Central memory CD4-positive, alpha-beta T cell (primary cell): ENCODE measurements at regions not wholly inside any gene's neighbourhood (a gene's known extent, or its start where the extent isn't known, plus 50 kb on each side); places are given as distances from the start of the nearest gene placed in this dataset.
"Not testable (repeated sequence)": the region's sequence is repeated elsewhere in the genome, so short reads cannot be mapped to it uniquely, and the experiment has no call there.

Source experiments
- DNase-seq: peaks from one replicate; pipeline ENCODE4 v3.0.0; 2022

DNA sequence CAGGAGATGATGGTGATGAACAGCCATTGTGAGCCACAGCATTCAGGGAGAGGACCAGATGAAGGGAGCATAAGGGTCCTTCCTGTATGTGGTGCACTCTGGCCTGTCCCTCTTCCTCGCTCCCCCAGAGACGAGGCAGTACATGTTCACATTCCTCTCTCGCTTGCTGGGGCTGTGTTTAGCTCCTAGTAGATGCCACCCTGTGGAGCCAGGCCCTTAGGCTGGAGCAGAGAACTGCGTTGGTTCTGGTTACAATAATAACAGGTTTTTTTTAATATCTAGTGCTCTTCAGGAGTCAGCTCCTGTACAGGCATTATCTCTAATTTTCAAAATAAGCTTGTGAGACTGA is 171.1 kb upstream of the MYT1L start:
- no peak for DNase-seq

DNA sequence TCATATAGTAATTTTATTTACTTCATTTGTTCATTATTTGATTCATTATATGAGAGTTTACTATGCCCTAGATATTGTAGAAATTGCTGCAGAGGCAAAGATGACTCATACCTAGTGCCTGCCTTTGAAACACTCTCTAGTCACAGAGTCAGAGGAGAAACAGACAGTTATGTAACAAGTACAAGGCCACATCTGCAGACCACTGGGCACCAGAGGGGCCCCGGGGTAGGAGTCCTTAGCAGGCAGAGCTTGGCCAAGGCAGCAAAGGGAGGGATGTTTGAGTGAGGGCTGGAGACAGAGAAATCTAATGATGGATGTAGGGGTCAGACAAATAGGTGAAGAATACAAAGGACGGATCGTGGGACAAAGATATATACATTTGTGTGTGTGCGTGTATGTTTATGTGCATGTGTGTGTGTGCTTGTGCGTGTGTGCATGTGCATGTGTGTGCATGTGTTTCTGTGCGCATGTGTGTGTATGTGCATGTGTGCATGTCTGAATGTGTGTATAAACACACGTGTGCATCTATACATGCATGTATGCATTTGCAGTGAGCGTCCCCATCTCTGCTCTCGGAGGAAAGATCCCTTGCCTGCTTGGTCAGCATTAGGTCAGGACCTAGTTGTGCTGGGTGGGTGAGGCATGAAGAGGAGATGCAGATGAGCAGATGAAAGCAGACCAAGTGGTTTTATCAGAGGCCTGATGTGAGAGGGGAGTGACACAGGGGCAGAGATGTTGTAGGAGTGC is 170.6 kb upstream of the MYT1L start:
- DNase-seq = no peak

DNA sequence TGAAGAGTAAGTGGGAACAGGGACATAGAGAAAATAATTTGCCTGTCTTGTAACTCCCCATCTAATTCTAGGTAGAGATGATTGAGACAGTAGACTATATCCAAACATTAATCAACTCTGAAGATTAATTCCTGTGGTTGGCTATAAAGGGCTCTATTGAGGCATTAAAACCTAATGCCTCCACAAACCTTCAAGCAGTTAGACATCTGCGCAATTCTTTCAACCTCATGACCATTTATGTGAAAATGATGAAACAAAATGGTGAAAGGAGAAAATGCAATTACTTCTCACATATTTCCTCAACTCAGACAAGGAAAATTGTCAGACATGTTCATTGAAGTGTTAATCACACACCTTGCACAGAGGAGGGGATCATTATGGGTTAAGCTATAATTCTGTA is 164.5 kb upstream of the MYT1L start:
- no peak for DNase-seq

DNA sequence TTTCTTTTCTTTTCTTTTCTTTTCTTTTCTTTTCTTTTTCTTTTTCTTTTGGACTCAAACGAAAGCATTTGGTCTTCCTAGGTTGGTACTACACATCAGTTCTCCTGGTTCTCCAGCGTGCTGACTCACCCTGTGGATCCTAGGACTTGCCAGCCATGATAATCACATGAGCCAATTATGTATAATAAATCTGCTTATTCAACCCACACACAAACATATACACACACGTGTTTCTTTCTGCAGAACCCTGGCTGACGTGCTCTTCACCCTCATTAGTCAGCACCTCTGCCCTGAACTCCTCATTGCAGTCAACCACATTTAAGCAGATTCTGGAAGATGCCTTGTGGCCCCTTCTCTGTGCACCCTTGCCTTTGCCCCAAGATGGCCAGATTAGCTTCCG is 162.4 kb upstream of the MYT1L start:
- DNase-seq = no peak

DNA sequence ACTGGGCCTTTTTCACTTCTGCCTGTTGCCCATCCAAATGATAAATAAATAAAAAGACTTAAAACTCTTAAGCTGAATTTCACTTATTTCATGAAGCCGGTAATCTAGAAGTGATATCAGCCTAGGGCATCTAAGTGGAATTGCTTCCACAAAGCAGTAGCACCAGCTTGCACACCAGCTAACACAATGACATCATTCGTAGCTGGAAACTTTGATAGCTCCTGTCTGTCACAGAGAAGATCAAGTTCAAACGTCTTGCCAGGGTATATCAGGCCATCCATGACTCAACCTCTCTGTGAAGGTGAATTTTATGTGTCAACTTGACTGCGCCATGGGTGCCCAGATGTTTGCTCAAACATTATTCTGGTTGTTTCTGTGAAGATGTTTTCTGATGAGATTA is 161.7 kb upstream of the MYT1L start:
- DNase-seq = no peak

DNA sequence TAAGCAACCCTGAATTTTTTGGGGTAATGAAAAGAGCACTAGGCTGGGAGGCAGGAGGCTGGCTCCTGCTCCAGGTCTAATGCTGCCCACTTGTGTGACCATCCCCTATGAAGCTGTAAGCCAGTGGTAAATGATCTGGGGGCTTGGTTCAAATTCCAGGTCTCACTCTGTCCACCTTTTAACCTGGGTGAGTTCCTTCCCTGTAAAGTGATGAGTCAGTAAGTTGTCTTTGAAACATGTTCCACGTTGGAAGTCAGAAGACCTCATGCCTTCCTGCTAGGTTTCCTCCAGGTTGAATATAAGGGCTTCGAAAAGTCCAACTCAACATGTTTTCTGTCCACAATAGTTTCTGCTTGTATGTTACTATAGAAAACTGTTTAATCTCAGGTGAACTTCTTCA is 160.9 kb upstream of the MYT1L start:
- no peak for DNase-seq

DNA sequence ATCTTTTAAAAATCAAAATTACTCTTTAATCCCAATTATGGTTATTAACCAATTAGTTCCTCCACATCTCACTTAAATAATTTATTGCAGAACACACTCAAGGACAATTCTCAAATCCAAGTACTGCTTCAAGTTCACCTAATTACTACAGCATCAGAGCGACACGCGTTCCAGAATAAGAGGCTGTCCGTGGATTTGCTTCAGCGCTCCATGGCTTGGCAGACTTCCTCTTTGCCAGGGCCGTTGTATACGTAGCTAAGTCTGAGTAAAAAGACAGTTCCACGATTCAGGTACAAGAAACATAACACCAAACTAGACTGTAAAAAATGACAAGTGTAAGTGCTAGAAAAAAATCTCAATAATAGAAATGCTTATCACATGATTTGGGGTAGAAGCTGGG is 153.2 kb upstream of the MYT1L start:
- no peak for DNase-seq

DNA sequence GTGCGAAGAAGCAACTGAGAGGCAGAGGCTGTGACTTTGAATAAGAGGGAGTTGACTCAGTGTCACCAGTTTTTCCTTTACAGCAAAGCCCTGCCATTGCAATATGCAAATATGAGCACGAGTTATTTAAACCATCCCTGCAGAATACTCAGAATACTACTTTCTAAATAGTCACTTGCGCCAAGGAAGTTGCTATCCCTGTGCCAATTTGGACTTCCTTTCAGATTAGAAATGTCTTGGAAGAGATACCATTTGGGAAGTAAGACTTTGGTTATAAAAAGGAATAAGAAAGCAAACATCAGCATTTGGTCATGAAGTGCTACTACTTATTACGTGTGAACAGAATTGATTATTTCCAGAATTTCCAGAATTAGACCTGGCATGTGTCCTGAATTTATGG is 151.8 kb upstream of the MYT1L start:
- no peak for DNase-seq

DNA sequence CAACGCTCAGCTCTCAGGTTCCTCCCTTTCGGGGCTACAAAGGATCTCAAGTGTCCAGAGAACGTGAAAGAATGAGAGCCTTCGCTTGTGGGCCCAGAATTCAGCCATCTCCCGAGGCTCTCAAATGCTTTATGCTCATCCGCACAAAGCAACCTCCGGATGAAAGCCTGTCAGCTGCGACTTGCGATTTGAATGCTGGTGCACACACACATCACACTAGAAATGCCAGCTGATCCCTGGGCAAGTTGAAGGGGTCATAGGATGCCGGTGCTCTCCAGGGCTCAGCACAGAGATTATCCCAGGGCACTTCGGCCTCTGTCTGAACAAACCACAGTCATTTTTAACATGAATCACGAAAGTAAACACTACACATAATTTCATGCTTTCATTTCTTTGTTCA is 141.8 kb upstream of the MYT1L start:
- no peak for DNase-seq

DNA sequence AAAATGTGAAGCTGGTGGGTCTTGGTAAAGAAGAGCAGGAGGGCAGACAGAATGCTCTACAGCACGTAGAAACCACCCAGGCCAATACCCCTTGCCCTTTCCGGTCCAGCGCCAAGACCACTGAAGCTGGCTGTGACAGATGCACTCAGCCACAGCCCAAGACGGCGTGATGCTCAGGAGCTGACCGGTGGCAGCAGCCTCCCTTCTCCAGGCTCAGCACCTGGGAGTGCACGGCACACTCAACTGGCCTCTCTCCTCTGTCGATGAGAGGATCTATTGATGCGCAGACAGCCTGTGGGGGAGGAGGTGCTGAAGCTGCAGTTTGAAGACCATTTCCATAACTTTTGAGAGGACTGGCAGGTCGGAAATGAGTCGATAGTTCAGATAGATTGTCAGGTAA is 141.0 kb upstream of the MYT1L start:
- DNase-seq = no peak

DNA sequence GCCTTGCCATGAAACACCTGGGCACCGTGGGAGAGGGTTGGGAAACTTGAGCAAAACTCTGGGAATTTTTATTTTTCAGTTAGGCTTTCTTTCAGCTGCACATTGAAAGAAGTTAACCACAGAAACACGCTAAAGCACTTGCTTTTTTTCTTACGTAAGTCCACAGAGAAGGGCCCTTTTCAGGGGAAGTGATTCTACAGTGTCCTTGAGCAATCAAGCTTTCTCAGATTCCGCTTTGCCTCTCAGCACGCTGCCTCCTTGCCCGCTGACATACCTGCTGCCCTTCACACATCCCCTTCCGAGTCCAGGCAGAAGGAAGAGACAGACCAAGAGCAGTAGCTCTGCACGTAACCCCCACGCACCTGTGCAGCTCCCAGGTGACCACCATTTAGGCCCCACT is 135.5 kb upstream of the MYT1L start:
- DNase-seq = no peak

DNA sequence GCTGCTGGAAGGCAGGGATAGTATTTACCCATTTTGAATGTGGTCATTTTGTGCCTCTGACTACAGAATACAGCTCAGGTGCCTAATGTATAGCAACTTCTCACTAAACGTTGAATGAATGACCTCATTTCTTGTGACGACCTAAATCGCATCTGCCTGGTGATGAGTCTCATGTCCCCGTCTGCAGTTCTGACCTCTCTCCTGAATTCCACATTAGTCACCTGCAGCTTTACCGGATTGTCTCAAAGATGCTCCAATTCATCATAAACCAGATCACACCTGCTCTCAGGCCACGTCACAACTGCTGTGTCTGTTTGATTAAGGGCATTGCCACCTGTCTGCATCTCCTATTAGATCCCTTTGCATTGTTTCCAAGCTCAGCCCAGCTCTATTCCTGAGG is 133.6 kb upstream of the MYT1L start:
- DNase-seq = no peak

DNA sequence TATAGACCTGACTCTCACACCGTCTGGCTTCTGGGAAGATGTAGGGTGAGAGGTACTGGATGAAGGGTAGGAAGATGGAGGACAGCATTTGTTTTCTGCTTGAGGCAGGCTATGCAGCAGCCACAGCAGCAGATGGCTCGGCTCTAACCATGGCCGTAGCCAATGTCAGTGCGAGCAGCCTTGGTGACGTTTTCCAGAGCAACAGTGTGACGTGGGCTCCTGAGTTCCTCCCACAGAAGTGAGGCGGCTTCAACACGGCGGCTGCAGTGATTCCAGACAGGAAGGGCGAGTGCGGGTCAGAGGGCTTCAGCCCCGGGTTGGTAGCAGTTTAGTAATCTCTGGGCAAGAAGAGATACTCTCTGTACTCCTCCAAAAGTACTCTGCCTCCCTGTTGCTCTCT is 133.0 kb upstream of the MYT1L start:
- DNase-seq = no peak

DNA sequence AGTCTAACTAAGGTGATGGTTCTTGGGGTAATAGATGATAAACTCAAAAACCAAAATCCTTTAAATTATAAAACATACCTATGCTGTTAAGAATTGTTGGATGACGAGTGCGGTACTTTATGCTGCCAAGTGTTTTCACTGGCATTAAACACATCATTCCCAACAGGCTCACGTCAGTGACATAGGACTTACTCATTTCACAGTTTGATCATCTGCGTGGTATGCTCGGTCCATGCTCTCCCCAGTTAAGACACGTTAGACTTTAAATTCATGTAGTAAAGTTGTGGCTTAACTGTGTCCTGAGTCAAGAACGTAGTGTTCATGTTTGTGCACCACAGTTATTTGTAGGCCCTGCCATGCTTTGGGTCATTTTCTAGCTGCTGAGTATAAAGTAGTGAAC is 125.6 kb upstream of the MYT1L start:
- no peak for DNase-seq

DNA sequence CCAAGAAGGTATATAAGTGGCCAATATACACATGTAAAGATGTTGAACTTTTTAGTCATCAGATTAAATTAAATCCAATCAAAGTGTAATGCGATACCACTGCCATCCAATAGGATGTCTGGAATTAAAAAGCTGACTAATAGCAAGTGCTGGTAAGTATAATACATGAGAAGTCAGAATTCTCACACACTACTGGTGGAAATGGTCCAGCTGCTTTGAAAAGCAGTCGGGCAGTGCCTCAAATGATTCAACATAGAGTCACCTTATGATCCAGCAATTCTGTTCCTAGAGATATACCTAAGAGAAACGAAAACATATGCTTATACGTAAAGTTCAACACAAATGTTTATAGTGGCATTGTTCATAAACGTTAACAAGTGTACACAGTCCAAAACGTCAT is 124.1 kb upstream of the MYT1L start:
- DNase-seq = no peak

DNA sequence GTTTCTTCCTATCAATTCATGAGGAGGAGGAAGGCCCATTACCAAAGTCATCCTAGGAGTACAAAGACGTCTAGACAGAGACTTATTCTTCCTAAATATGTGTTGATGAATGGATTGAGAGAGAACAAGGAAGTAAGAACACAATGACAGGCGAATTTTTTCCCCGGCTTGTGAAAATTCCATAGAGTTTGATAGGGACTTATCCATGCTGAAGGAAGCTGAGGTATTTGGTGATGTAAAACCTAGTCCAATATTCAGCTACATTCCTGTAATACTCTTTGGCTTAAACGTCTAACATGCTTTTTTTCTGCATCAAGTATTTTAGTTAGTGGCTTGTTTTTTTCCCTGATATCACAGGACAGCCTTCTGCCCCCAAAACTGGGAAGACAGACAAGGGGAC is 121.9 kb upstream of the MYT1L start:
- DNase-seq = no peak

DNA sequence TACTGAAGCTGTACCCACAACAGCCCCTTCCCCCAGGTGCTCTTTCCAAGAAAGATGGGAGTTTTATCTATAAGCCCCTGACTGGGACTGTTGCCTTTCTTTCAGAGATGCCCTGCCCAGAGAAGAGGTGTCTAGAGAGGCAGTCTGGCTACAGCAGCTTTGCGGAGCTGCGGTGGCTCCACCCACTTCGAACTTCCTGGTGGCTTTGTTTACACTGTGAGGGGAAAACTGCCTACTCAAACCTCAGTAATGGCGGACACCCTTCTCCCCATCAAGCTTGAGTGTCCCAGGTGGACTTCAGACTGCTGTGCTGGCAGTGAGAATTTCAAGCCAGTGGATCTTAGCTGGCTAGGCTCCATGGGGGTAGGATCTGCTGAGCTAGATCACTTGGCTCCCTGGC is 120.2 kb upstream of the MYT1L start:
- not testable (repeated sequence) for DNase-seq

DNA sequence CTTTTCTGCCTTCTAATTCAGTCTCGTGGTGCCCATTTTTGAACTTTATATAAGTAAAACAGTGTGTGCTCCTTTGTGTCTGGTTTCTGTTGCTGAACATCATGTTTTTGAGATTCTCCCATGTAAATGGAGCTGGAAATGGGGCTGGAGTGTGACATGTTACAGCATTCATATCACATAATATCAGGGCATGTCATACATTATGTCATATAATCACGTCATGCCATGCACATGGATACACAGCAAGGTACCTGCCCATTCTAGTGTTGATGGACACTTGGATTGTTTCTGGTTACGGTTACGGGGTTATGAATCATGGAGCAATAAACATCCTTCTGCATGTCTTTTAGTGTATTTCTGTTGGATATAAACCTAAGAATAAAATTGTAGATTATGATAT is 117.1 kb upstream of the MYT1L start:
- DNase-seq = no peak

DNA sequence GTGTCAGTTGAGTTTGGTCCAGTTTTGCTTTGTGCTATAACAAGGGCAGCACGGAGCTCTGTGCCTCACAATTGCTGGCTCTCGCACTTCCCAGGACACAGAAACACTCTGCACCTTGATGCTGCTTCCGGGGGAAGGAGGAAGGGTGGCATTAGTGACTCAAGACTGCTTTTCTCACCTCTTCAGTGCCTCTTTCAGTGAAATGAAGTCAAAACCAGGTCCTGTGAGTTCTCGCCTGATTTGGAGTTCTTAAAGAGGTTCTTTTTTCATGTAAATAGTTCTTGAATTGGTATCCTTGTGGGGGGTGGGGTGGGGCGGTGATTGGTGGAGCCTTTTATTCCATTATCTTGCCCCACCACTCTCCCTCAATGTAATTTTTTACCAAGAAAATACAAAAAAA is 91.5 kb upstream of the MYT1L start:
- DNase-seq = no peak

DNA sequence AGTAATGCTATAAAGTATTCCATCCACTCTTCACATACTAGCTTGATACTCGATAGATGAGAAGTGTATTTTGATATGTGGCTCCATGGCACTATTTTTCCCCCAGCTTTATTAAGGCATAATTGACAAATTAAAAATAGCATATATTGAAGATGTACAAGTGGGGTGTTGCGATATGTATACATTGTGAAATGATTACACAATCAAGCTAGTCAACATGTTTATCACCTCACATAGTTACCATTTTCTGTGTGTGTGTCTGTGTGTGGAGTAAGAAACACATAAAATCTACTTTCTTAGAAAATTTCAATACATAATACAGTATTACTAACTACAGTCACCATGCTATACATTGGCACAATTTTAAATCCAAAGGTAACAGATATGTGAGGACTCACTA is 82.5 kb upstream of the MYT1L start:
- DNase-seq = no peak

DNA sequence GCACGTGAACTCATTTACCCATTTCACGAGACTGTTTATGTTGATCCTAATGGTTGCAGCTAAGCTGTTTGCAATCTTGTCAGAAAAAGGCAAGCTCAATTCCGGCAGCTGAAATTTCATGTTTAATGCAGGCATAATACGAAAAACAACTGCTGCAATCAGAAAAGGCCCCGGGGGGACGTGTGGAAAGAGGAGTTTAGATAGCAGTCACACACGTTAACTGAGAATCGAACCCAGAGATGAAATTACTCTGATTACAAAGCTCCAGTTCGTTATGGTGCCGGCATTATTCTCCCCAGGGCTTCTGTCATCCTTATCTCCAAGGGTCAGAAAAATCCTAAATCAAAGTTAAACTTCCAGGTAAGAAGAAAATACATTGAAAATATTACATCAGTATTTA is 79.9 kb upstream of the MYT1L start:
- DNase-seq = no peak

DNA sequence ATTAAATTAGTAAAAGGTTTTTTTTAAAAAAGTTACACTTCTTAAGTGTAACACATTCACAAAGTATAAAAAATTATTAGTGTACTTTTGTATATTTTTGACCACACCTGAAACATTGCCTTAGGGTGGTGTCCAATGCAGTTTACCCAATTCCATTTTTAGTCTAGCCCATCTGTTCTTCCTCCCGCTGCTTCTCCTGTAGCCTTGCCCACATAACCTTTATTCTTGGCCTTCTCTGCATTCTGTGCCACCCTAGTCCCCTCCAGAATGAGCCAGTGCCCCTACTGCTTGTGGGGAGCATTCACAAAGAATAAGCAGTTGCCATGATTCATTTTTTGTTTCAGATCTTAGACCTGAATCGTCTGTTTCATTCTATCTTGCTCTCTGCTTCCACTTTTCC is 78.4 kb upstream of the MYT1L start:
- DNase-seq = no peak

DNA sequence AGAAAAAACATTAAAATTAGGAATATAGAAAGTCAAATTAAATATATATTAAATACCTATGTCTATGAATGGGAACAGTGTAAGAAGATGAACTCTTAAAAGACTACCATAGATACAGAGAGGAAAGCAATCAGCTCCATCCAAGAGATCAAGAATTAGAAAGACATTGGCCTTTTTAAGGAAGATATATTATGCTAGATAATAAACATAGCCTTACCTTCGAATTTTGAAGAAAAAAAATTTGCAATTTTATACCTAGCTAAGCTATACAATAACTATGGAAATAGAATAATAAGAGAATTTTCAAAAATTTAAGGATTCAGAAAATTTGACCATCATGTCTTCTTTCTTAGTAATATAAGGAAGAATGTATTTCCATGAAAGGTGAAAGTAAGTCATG is 74.7 kb upstream of the MYT1L start:
- DNase-seq = no peak

DNA sequence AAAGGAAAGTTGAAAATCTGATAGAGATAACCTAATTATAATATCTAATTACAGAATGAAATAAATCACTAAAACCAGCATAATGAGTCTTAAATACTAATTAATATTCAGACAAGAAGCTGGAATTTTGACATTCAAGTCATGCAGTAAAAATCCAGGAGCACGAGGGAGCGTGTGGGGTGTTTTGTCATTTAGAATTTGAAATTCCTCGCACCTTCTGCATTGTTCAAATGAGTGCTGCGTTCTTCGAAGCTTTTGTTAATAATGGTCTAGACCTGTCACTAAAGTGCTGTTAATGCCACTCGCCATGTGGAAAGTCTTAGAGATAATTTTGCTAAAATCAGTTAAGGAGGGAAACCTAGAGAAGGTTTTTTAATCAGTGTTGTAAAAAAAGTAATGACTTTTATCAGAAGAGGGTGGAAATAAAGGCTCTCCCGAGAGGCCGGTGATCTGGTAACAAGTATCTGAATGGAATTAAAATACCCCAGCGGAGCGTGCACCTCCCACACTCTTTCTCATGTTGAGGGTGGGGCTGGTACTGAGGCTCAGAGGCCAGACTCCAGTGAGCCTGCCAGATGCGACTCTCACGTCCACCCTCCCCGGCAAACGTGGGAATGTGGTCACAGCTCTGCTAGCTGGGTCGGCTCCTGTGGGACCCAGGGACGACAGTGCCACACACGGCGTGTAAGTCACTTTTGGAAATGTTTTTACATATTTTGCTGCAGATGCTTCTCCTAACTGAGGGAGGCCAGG is 69.4 kb upstream of the MYT1L start:
- DNase-seq = no peak

DNA sequence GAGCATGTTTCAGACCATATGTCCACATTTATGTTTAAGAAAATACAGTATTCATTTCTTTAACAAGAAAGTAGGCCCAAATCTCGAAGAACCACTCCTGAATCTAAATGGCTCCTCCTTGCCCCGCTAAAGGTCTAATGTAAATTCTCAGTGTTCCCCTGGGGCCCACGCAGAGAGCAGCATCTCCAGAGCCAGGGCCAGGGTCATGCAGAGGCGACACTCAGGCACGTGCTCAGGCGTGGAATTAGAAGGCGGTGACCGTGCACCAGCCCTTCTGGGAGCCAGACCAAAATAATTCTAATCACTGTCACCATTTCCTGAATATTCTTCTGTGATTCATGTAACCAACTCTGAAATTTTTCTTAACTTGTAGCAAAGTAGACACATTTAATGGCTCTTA is 68.3 kb upstream of the MYT1L start:
- DNase-seq = no peak
